ENCODE measurements at regions not wholly inside any gene's neighbourhood (a gene's known extent, or its start where the extent isn't known, plus 50 kb on each side); places are given as distances from the start of the nearest gene placed in this dataset.

GRCh38 chr5:52107210-52107905 is 680.4 kb upstream of the ITGA1 start:
- H3K4me1 ChIP-seq (ENCODE audit: insufficient read depth), result no peaks in the 10 kb centered on the region
- in situ Hi-C loops (cut with MboI), result no loop called here
- H3K9me2 ChIP-seq (ENCODE audit: insufficient read depth), result no peaks in the 10 kb centered on the region
- H3K9ac ChIP-seq, result no peak overlapping the region
- H3K9me3 ChIP-seq (ENCODE audit: low read depth), result no peaks in the 10 kb centered on the region
- TF ChIP-seq EZH2 (IDR thresholded peaks at IDR 0.05; ENCODE audit: insufficient read depth, poor library complexity, severe bottlenecking) (no peak), EZH2phosphoT487 (IDR thresholded peaks at IDR 0.05; ENCODE audit: insufficient read depth, low read depth) (no peak)
- no peak for DNase-seq
- WGBS, 2 experiments (ENCODE audit: low coverage in 1 of 2, low lambda C conversion rate in 2 of 2, missing lambda C conversion rate in 2 of 2), result 7 to 9% methylated on average over 4 of the region's 4 CpGs
- no peak overlapping the region for H2AFZ ChIP-seq
- H3K36me3 ChIP-seq (ENCODE audit: low read depth), result no peaks in the 10 kb centered on the region
- H3F3A ChIP-seq (ENCODE audit: insufficient read depth), result no peaks in the 10 kb centered on the region
- H3K27ac ChIP-seq, result no peak overlapping the region
- H3K4me2 ChIP-seq (ENCODE audit: unreplicated experiment), result no peak overlapping the region
- H3K4me3 ChIP-seq, result no peak overlapping the region
- H3K79me2 ChIP-seq (ENCODE audit: insufficient read depth), result no peaks in the 10 kb centered on the region
- H3K27me3 ChIP-seq (replicated peaks; ENCODE audit: insufficient read depth), result no peaks in the 10 kb centered on the region
- H4K20me1 ChIP-seq (ENCODE audit: insufficient read depth), result no peaks in the 10 kb centered on the region

- H3K36me3 ChIP-seq (ENCODE audit: low read depth), result no peaks in the 10 kb centered on the region
- no peaks in the 10 kb centered on the region for H4K20me1 ChIP-seq (ENCODE audit: insufficient read depth)
- in situ Hi-C loops (cut with MboI), result no loop called here
- TF ChIP-seq EZH2phosphoT487 (IDR thresholded peaks at IDR 0.05; ENCODE audit: insufficient read depth, low read depth) (no peak), EZH2 (IDR thresholded peaks at IDR 0.05; ENCODE audit: insufficient read depth, poor library complexity, severe bottlenecking) (no peak)
- no peaks in the 10 kb centered on the region for H3K27me3 ChIP-seq (replicated peaks; ENCODE audit: insufficient read depth)
- H3K9ac ChIP-seq, result no peak overlapping the region
- no peaks in the 10 kb centered on the region for H3K9me2 ChIP-seq (ENCODE audit: insufficient read depth)
- no peak overlapping the region for H3K4me2 ChIP-seq (ENCODE audit: unreplicated experiment)
- H3K27ac ChIP-seq, result no peak overlapping the region
- DNase-seq, result no peak
- H2AFZ ChIP-seq, result no peak overlapping the region
- no peaks in the 10 kb centered on the region for H3K4me1 ChIP-seq (ENCODE audit: insufficient read depth)
- H3F3A ChIP-seq (ENCODE audit: insufficient read depth), result no peaks in the 10 kb centered on the region
- H3K79me2 ChIP-seq (ENCODE audit: insufficient read depth), result no peaks in the 10 kb centered on the region
- 0 to 3% methylated on average over 1 of the region's 1 CpG for WGBS, 2 experiments (ENCODE audit: low coverage in 1 of 2, low lambda C conversion rate in 2 of 2, missing lambda C conversion rate in 2 of 2)
- H3K9me3 ChIP-seq (ENCODE audit: low read depth), result no peaks in the 10 kb centered on the region
- no peak overlapping the region for H3K4me3 ChIP-seq
Observed at GRCh38 chr5:52119768-52120167, 667.9 kb upstream of the ITGA1 start.

DNA sequence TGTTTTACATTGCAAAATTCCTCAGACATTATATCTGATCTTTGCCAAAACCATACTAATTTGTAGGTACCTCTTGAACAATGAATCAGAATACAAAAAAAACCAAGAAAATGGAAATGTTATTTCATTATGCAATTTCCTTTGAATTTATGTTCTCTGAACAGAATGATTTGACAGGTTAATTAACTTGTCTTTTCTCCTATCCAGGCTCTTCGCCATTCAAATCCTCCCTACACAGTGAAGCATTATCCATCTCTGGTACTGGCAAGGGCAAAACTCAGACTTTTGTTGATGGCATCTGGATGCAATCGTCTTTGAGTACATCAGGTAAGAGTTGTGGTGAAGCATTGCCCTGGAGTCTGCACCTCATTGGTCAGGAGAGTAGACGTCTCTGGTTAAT is 655.7 kb upstream of the ITGA1 start:
- Histone ChIP-seq H3K36me3 (ENCODE audit: low read depth) (no peaks in the 10 kb centered on the region), H3K9me3 (ENCODE audit: low read depth) (no peaks in the 10 kb centered on the region), H3K4me3 (no peak overlapping the region), H3K4me2 (ENCODE audit: unreplicated experiment) (no peak overlapping the region), H3F3A (ENCODE audit: insufficient read depth) (no peaks in the 10 kb centered on the region), H3K27ac (no peak overlapping the region), H3K9me2 (ENCODE audit: insufficient read depth) (no peaks in the 10 kb centered on the region), H2AFZ (no peak overlapping the region), H3K4me1 (ENCODE audit: insufficient read depth) (no peaks in the 10 kb centered on the region), H3K79me2 (ENCODE audit: insufficient read depth) (no peaks in the 10 kb centered on the region), H3K9ac (no peak overlapping the region), H4K20me1 (ENCODE audit: insufficient read depth) (no peaks in the 10 kb centered on the region), H3K27me3 (replicated peaks; ENCODE audit: insufficient read depth) (no peaks in the 10 kb centered on the region)
- TF ChIP-seq EZH2phosphoT487 (IDR thresholded peaks at IDR 0.05; ENCODE audit: insufficient read depth, low read depth) (no peak), EZH2 (IDR thresholded peaks at IDR 0.05; ENCODE audit: insufficient read depth, poor library complexity, severe bottlenecking) (no peak)
- DNase-seq, result no peak
- 24 to 28% methylated on average over 3 of the region's 3 CpGs for WGBS, 2 experiments (ENCODE audit: low coverage in 1 of 2, low lambda C conversion rate in 2 of 2, missing lambda C conversion rate in 2 of 2)
- in situ Hi-C loops (cut with MboI), result no loop called here

- Histone ChIP-seq H4K20me1 (ENCODE audit: insufficient read depth) (no peaks in the 10 kb centered on the region), H3K4me1 (ENCODE audit: insufficient read depth) (no peaks in the 10 kb centered on the region), H3K4me3 (no peak overlapping the region), H3F3A (ENCODE audit: insufficient read depth) (no peaks in the 10 kb centered on the region), H3K9me2 (ENCODE audit: insufficient read depth) (no peaks in the 10 kb centered on the region), H3K27me3 (replicated peaks; ENCODE audit: insufficient read depth) (no peaks in the 10 kb centered on the region), H3K27ac (no peak overlapping the region), H3K79me2 (ENCODE audit: insufficient read depth) (no peaks in the 10 kb centered on the region), H3K36me3 (ENCODE audit: low read depth) (no peaks in the 10 kb centered on the region), H3K9ac (no peak overlapping the region), H3K4me2 (ENCODE audit: unreplicated experiment) (no peak overlapping the region), H3K9me3 (ENCODE audit: low read depth) (no peaks in the 10 kb centered on the region), H2AFZ (no peak overlapping the region)
- DNase-seq, result no peak
- TF ChIP-seq EZH2phosphoT487 (IDR thresholded peaks at IDR 0.05; ENCODE audit: insufficient read depth, low read depth), result no peak
- in situ Hi-C loops (cut with MboI), result no loop called here
- 9 to 16% methylated on average over 3 of the region's 3 CpGs for WGBS, 2 experiments (ENCODE audit: low coverage in 1 of 2, low lambda C conversion rate in 2 of 2, missing lambda C conversion rate in 2 of 2)
Observed at GRCh38 chr5:52134013-52134650, 653.6 kb upstream of the ITGA1 start.

Measured in GM23248 (cell line).